A673 (cell line): ENCODE measurements at regions not wholly inside any gene's neighbourhood (a gene's known extent, or its start where the extent isn't known, plus 50 kb on each side); places are given as distances from the start of the nearest gene placed in this dataset.

Experiments used
- CTCF ChIP-seq: fragments of 300-800, 200-600 bp; sonication (generic); conservative IDR thresholded peaks from 2 replicates; pipeline ENCODE4 v1.5.1; 2017; ENCODE audit warnings: low read depth, mild to moderate bottlenecking, antibody characterized with exemption, low read length, moderate library complexity, mixed read lengths
- EZH2 ChIP-seq: fragments of 200-600 bp; sonication (generic); IDR thresholded peaks from 2 replicates; pipeline ENCODE4 v1.6.1; 2017; ENCODE audit warnings: borderline replicate concordance, low read depth, mild to moderate bottlenecking, mixed read lengths, antibody characterized with exemption, low read length; ENCODE audit not compliant: poor library complexity, severe bottlenecking

DNA sequence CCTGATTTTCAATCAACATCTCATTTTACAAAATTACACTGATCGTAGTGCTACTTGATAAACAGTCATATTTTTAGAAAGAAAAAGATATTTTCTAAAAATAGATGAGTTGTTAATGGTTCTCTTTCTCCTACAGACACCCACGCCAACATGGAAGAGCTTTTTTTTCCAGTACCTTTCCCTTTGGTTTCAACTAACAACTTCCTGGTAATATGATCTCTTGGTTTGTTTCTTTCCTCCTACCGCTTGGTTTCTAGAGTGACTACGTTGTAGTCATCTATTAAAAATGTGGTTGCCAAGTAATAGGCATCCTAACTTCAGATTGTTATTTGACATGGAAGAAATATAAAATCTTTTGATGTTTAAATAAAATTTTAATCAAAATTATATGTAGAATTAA lies 189.0 kb downstream of the LACC1 start:
- no peak for TF ChIP-seq EZH2
- TF ChIP-seq CTCF = no peak
